ENCODE measurements at regions not wholly inside any gene's neighbourhood (a gene's known extent, or its start where the extent isn't known, plus 50 kb on each side); places are given as distances from the start of the nearest gene placed in this dataset.

DNA sequence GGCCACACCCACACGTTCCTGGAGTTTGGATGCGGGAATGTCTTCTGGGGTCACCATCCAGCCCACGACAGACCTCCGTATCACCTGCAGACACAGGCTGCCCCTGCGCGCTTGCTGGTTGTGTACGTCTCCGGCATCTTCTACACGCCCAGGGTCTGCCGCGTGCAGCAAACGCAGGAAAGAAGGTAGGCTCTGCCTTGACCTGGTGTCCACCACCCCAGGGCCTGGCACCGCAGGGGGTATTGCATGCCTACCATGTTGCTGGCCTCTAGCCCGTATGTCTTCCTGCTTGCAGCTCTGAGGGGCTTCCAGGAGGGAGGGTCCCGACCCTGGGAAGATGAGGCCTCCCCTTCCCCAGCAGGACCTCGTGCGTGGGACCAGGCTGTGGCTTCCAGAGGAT, 298.8 kb upstream of the IRX4 start:
- no peak for DNase-seq

DNA sequence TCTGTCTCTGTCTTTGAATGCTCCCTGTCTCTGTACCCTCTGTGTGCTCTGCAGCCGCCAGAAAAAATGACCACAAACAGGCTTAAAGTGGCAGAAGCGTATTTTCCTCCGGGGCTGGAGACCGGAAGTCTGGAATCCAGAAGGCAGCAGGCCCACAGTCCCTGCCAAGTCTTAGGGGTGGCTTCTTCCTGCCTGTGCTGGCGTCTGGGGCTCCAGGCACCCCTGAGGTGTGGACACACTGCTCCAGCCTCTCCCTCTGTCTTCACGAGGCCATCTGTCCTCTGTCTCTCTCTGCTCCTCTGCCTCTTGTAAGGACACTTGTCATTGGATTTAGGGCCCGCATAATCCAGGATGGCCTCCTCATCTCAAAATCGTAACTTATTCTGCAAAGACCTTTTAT, 298.4 kb upstream of the IRX4 start:
- DNase-seq, result no peak

DNA sequence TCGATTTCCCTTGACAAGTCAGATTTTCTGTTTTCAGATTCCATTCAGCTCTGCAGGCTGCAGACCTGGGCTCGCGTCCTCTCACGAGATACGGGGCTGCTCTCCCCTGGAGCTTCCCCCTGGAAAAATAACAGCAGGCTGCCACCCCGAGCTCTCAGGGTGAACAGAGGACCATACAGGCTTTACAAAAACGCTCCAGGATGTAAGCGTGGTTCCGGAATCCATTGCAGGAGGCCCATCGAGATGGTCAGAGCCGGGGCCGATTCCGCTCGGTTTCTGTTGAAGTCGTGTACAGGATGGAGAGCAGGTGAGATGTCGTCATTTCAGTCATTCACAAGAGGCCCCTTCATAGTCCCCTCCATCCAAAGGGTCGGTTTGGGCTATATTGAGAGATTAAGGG, 297.7 kb upstream of the IRX4 start:
- DNase-seq, result no peak

DNA sequence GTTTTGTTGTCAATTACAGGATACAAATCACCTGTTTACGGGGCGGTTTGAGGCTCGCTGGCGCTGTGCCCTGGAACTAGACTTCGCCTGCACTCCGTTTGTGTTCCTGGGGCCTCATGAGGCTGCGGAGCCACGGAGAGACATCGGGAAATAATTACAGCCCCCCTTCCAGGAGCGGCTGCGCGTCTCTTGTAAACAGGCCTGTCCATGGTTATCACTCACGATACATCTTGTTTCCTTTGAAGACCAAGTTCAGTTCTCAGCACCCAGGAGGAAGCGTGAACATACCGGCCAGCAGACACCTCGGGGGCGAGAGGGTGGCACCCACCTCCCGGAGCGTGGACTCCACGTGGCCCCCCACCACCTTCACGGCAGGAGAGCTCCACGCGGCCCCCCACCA, 297.1 kb upstream of the IRX4 start:
- no peak for DNase-seq

DNA sequence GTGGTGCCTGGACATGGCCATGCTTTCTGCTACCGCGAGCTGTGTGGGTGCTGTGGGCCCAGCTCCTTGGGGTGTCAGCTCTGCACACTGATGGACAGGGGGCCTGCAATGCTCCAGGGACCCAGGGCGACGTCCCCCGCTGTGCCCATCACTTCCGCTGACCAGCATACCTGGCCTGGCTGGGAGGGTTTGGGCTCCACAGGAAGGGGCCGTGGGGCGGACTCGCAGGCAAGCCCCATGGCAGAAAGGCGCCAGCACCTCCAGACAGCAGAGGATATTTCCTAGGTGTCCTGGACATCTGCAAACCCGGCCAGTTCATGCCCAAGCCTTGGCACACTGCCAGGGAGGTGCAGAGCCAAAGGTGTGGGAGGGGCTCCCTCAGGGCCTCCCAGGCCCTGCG, 295.8 kb upstream of the IRX4 start:
- no peak for DNase-seq

DNA sequence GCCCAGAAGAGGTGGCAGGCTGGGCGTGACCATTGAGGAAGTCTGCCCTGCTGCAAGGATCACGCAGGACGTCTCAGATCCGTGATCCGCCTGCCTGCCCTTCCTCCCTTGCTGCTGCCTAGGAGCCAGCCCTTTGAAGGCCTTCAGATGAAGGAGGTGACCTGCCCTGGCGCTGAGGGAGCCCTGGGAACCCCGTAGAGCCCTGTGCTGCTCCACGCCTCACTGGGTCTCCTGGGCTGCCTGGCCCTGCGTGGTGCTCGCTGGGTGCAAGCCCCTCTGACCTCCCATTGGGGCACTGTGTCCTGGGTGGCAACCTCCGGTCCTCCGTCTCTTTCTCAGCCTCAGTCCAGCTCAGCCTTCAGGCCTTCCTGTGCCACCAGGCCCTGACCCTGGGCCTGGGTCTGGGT, 295.3 kb upstream of the IRX4 start:
- DNase-seq, result no peak

DNA sequence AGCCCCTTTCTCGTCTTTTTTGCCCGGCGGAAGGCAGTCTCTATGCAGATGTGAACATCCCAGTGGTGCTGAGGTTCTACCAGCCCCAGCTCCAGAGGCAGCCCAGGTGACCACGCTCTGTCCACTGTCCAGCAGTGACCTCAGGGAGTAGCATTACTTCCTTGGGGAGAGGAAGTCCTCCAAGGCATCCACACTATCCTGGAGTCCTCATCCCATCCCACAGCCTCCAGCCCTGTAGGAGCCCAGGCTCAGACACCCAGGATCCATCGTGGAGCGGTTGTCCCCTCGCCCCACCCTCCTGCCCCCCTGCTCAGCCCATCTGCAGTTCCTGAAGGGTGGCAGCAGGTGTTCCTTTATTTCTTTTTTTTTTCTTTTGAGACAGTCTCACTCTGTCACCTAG, 294.5 kb upstream of the IRX4 start:
- DNase-seq, result no peak

DNA sequence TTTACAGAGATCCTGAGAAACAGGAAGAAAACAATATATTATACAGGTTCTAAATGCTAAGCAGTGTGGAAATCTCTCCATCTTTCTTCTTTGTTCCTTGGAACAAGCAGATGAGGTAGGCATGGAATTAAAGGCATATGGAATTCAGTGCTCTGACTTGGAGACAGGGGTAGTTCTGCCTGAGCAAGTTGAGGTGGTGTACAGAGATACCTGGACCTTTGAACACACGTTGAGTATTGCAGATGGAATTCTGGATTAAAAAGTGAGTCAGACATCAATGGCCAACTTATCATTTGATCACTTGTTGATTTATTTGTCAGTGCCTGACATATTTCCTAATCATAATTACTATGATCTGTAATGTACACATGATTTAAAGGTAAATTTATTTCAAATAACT, 293.9 kb upstream of the IRX4 start:
- no peak for DNase-seq

DNA sequence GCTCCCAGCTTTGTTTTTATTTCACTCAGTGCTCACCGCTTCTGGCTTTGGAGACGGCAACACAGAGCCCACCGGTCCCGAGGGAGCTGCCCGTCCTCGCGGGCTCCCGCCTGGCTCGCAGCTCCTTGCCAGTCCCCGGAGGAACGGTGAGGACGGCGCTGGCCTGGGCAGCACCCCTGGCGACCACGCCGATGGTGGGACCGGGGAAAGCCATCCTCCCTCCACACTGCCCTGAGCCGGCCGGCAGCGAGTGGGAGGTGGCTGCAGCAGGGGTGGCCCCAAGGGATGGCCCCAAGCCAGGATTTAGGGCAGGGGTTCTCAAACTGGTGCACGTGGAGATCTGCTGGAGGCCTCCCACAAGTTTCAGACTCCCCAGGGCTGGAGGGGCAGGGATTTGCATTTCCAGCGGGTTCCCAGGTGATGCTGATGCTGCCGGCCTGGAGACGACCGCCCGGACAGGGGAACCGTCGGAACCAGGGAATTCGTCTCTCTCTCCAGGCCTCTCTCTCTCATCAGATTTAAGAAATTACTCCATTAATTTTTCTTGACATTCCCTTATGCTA, 293.2 kb upstream of the IRX4 start:
- no peak for DNase-seq

DNA sequence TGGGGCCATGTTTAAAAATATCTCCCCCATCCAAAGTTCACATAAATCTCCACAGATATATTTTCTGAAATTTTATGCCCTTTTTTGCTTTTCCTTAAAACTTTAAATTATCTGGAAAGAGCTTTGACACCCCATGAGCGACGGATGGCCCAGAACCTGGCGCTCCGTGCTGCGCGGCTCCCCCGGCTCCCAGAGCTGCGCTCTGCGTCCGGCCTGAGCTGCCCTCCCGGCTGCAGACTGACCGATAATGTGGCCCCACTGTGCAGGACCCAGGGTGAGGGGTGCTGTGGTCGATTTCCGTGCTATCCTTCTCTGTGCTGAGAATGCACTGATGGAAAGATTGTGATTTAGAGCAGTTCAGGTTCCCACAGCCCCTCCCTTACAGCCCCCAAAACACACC, 292.3 kb upstream of the IRX4 start:
- DNase-seq, result no peak

DNA sequence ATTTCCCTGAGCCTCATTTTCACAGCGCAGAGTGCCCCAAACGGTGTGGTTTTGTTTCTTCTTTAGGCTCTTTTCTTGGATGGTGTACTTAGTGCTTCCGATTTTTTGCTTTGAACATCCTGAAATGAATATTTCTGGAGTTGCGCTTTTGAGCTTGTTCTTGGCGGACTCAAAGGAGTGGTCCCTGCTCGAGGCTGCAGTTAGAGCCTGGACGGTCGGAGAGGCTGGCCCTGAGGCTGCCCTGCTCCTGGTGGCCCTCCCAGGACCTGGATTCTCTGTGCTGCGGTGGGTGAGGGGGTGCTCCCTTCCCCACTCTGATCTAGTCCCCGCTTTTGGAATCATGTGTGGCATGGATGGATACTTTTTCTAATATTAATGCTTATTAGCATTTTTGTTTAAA, 291.8 kb upstream of the IRX4 start:
- no peak for DNase-seq

DNA sequence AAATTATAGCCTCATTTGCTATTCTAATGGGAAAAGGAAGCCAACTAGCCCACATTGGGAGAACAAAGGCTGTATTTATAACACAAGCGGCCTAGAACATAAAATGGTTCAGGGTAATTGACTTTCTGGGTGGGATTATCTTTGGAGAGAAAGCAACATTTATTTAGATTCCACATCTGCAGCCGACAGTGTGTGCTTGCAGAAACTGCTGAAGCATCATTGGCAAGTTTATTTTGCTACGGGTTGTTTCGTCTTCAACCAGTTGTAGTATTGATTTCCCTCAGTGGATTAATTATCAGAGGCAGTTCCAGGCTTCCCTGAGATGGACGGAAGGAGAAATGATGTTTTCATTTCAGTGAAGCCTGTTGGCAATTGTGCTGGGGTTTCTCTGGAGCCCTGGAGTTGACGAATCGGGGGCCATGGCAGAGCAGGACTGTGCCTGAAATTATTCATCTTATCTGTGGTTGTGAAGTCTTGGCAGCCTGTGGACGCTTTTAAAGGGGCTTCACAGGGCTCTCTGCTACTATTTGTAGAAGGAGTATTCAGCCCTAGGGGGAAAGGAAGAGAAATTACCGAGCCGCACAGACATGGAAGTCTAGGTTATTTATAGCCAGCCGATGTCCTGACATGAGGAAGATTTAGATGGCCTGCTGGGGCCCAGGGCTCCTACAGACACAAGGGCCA, 290.6 kb upstream of the IRX4 start:
- DNase-seq, result no peak

DNA sequence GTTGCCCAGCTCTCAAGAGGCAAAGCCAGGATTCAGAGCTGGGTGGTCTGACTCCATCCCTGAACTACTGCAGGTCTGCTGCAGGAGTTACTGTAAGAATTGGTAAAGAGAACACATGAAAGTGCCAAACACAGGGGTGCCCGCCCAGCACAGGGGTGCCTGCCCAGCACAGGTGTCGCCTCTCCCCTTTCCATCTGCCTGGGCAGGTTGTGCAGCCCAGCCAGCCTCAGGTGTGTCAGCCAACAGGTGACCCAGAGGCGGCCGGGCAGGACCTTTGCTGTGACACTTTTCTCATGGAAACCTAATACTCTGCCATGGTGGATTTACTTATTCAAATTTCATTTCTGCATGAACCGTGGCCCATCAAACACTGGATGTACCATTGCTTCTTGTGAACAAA, 289.7 kb upstream of the IRX4 start:
- no peak for DNase-seq

DNA sequence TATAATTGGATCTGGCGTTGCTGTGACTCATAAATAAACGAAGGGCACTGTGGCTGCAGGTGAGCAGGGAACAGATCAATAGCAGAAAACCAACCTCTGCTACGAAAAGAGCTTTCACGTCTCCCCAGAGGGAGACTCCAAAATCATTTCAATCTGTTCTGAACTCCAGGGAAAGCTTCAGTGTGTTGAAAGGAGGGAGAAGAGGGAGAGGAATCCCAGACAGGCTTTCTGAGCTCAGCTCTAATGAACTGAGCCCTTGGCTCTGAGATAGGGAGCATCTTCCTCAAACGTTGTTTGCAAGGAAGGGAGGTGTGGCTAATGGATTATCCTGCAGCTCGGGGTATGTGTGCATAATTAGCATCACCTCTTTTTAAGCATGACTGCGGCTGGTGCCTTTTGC, 288.0 kb upstream of the IRX4 start:
- no peak for DNase-seq

DNA sequence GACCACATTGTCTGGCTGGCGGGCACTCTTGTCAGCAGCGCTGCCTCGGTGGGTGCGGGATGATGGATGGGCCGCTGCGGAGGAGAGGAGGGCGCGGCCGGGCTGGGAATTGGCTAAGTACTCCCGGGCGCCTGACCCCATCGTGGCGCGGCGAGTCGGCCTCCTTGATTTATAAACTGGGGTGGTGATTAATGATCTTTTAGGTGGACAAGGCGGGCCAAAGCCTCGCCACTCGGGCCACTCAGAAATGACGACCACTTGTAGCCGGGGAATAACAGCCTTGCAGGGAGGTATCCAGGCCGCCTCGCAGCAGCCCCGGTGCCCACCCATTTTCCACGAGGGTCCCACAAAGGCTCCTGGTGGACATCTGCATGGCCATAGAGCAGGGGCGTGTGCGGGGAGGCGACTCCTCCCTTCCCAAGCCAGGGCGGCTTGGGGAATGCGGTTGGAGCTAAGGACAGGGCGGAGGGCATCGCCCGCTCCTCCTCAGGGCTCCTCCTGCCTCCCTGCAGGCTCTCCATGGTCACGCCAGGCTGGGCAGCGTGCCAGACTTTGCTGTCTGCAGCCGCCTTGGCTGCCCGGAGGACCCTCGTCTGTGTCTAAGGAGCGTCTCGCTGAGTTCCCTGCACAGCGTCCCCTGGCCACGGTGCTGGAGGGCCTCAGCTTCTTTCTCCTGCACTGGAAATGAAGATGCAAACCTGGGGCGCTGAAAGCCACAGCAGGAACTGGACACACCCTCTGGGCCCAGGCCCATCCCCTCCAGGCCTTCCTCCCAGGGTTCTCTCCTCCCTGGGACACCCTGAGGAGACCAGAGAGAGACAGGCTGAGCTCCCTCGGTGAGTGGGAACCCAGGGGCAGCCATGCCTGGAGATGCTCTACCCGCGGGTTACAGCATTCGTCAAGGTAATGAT, 287.4 kb upstream of the IRX4 start:
- DNase-seq, result no peak

DNA sequence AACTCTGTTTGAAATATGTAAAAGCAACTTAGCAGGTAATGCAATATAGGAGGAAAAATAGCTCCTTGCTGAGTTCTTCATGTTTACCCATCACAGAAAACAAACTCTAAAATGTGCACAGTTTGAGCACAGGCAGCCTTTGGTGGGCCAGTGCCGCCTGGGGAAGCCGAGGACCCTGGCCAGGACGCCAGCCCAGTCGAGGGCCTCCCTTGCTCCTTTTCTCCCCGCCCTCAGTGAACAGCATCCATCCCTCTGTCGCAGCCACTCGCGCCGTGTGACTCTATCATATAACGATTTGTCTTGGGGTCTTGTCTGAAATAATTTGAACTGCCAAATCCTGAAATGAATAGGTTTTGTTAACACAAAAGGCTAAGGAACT, 286.7 kb upstream of the IRX4 start:
- DNase-seq, result no peak

DNA sequence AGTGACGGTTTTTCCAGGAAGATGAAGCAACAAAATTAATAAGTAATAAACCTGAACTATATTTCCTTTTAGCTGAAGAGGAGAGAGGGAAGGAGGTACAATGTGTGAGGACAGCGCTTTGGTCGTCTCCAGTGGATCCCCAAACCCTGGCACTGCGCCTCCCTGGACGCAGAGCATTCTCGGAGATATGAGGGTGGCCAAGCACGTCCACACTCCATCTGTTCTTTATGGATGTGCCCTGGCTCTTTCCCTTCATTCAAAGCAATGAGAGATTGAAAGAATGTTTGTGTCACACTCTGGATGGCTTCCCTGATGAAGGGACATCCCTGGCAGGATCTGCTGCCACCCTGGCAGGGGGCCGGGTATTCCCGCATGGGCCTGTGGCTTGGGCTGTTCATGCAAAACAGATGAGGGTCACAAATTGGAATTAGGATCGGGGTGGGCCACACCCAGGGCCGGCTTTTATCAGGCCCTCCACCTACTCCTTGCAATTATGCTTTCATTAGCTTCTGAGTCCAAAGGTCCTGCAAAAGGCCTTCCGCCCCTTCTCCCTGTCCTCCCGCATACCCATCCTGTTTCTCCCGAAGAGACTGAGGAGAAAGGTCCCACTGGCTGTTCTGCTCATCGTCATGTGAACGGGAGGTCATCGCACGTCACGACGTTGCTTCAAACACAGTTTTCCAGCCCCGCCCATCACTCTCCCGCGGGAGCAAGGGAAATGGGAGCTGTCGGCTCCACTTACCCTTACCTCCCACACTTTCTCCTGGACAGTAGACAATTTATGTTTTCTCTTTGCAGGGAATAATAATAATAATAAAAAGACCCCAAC, 286.1 kb upstream of the IRX4 start:
- no peak for DNase-seq

DNA sequence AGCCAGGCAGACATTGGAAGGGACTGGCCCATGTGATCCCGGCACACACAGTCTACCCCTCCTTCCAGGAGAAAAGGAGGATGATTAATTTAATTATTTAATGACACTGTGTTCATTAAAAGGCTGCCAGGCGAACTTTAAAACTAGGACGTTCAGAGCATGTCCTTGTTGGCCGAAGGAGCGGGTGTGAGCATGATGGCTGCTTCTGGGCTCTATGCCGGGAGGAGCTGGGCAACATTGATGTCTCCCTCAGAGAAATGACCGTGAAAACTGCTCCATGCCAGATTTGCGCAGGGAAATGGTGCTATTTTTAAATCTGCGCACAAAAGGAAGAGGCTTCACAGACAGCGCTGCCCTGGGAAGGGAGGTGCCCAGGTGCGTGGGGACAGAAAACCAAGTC, 284.9 kb upstream of the IRX4 start:
- DNase-seq, result no peak

DNA sequence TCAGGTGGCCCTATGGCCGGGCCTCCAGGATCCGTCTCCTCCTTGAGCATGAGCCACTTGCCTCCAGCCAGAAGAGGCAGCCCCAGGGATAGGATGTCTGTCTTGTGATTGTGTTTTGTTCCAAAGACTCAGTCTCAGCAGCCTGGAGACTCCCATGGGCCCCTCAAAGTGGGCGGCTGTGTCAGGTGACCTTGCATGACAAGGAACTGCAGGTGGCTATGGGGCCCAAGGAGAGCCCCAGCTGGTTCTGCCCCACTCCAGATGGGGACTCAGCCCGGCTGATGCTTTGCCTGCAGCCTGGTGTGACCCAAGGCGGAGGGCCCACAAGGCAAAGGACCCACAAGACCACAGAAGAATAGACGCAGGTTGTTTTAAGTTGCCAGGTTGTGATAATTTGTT, 284.3 kb upstream of the IRX4 start:
- DNase-seq, result no peak

DNA sequence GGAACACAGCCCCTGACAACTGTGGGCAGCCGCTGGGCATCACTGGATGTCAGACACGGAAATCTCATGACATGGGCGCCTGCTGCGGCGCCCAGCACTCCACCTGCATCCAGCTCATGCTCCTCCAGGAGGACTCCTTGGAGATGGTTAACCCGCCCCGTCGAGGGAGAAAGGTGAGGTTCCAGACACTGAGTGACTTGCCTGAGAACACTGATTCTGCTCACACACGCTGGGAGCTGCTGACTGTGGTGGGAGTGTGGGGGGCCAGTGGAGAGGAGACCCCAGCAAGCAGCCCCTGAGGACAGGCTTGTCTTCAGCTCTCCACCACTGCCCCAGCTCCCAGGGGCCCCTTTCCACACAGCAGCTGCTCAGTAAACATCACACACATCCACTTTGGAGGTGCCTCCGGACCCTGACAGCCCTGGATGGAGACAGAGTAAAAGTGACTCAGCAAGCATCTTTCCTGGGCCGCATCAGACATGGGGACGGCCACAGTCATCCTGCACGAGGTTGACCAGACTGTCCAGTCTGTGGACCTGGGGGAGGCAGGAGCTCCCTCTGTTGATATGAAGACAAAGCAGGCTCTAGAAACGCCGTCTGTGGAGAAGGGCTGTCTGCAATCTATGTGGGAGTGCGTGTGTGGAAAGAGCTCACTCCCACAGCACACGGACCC, 283.7 kb upstream of the IRX4 start:
- no peak for DNase-seq

DNA sequence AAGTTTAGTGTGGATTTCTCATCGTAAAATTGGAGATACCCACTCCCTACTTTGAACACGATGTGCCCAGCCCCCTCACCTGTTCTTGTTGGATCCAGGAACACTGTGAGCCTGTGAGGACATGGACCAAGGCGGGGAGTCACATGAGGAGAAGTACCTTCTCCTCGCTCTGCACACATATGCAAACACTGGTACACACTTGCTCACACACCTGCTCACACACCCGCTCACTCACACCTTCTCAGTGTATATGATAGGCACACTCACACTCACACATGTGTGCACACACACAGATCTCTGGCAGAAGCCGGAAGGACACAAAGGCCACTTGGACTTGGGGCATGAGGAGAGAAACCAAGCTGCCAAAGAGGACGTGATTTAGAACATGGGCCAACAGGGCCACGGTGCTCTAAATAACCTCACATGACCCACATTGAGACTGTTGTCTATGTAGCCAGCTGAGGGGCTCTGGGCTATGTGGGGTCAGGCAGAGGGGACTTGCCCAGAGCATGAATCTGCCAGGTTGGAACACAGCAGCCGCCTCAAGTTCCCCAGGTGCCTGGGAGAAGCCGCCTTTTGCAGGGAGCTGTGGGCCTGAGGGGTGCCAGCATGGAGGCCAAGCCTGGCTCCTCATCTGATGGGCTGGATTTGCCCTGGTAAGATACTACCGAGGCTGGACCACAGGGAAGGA, 283.0 kb upstream of the IRX4 start:
- DNase-seq, result no peak

DNA sequence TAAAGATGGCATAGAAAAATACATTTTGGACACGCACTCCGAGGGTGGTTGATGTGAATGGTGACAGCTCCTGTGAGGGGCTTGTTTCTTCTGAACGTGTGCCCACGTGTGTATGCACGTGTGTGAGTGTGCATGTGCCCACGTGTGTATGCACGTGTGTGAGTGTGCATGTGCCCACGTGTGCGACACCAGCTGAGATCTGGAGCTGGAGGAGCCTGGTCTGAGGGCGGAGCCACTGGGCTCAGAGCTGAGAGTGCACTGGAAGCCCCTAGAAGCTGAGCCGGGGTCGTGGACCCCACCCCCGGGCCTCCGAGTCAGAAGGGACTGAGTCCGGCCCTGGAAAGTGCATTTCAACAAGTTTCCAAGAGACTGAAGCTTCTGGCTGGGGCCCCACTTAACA, 282.5 kb upstream of the IRX4 start:
- DNase-seq, result no peak
